OCI-LY7 (cell line): ENCODE measurements at regions not wholly inside any gene's neighbourhood (a gene's known extent, or its start where the extent isn't known, plus 50 kb on each side); places are given as distances from the start of the nearest gene placed in this dataset.

Experiments used
- CTCF ChIP-seq: fragments of 200-600 bp; sonication (generic); conservative IDR thresholded peaks from 2 replicates; pipeline ENCODE4 v1.5.1; 2014; ENCODE audit warnings: mild to moderate bottlenecking, antibody characterized with exemption, low read length, moderate library complexity, mixed read lengths
- EZH2phosphoT487 ChIP-seq: fragments of 200-600 bp; sonication (generic); IDR thresholded peaks from 2 replicates; pipeline ENCODE4 v1.6.1; 2018; ENCODE audit warnings: low read depth, borderline replicate concordance, mild to moderate bottlenecking, mixed run types, antibody characterized with exemption, low read length, moderate library complexity, mixed read lengths

GRCh38 chr18:27363872-27364271, 178.8 kb upstream of the CHST9 start:
- TF ChIP-seq CTCF (peak; percentile 65), EZH2phosphoT487 (no peak)
